HG02623 (cell line): ENCODE measurements at regions not wholly inside any gene's neighbourhood (a gene's known extent, or its start where the extent isn't known, plus 50 kb on each side); places are given as distances from the start of the nearest gene placed in this dataset.
A peak's percentile ranks its signal among the peaks of the same experiment; 100 is the strongest.

ENCODE experiments used
- ATAC-seq: cut with Tn5 transposase; IDR thresholded peaks from one replicate; pipeline ENCODE4 v1.9.1; 2021; ENCODE audit warnings: moderate library complexity; ENCODE audit not compliant: unreplicated experiment

- ATAC-seq = no peak
These were observed 74.9 kb upstream of the GAREM1 start for GRCh38 chr18:32545631-32546030.

DNA sequence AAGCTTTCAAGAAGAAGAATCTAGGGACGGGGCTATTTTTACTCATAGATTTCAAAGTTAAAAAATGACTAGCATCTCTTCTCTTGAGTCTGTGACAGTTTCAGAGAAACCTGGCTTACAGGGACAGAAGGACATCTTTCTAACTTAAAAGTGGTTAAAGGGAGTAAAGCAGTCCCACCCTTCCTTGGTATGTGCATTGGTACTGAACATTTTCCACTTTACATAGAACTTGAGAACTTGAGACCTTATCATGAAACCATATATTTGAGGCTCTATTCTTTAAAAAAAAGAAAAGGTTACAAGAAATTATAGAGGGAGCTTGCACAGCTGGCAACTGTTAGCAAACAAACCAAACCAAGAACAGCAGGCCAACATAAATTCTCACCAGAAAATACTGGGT lies 73.4 kb upstream of the GAREM1 start:
- no peak for ATAC-seq

GRCh38 chr18:32542221-32542798 lies 71.6 kb upstream of the GAREM1 start:
- ATAC-seq = no peak

DNA sequence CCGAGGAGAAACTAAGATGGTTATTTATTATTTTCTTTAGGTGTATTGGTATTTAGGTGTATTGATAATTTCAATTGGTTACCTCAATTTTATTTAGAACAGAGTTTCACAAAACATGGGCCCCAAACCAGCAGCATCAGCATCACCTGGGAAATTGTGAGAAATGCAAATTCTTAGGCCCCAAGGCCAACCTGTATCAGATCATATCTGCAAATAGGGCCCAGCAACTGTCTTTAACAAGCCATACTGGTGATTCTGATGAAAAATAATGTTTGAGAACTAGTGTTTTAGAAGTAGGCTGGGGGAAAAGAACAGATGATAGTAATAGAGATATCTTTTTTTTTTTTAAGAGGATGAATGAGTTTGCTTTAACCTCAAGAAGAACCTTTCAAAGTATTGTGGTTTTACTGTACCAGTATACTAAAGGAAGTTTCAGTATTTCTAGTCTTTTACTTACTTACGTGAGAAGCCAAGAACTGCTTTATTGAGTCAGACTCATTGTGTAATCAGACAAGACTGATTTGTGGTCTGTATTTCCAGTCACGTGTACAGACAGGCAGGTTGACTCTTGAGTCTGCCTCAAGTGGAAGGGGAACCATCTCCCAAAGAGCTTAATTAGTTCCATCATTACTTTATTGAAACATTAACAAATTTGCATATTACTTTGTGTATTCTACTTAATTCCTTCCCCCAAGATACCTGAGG lies 60.4 kb upstream of the GAREM1 start:
- ATAC-seq = peak; percentile 96

GRCh38 chr18:32529722-32530420 lies 59.2 kb upstream of the GAREM1 start:
- no peak for ATAC-seq

- ATAC-seq = no peak
These were observed 50.1 kb upstream of the GAREM1 start for GRCh38 chr18:32520771-32521170.
